GM21528 (cell line): ENCODE measurements at regions not wholly inside any gene's neighbourhood (a gene's known extent, or its start where the extent isn't known, plus 50 kb on each side); places are given as distances from the start of the nearest gene placed in this dataset.
"Not testable (repeated sequence)": the region's sequence is repeated elsewhere in the genome, so short reads cannot be mapped to it uniquely, and the experiment has no call there.

Source experiments
- ATAC-seq: cut with Tn5 transposase; IDR thresholded peaks from one replicate; pipeline ENCODE4 v1.9.1; 2021; ENCODE audit warnings: mild to moderate bottlenecking, moderate library complexity; ENCODE audit not compliant: unreplicated experiment, low FRiP score

- no peak for ATAC-seq
These were observed 577.4 kb upstream of the RORB start for GRCh38 chr9:73919712-73920111.

GRCh38 chr9:73923796-73924195, 573.3 kb upstream of the RORB start:
- ATAC-seq = no peak

GRCh38 chr9:73951147-73951546, 546.0 kb upstream of the RORB start:
- ATAC-seq = no peak

DNA sequence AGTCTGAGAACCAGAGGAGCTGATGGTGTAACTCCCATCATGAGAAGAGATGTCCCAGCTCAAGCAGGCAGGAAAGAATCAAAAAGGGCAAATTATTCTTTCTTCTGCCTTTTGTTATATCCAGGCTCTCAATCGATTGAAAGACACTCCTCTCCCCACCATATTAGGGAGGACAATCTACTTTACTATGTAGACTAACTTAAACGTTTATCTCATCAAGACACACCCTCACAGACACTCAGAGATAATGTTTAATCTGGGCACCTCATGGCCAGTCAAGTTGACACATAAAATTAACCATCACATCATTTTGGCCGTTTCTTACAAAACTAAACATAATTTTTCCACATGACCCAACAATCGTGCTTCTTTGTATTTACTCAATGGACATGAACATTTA, 534.3 kb upstream of the RORB start:
- ATAC-seq = no peak

DNA sequence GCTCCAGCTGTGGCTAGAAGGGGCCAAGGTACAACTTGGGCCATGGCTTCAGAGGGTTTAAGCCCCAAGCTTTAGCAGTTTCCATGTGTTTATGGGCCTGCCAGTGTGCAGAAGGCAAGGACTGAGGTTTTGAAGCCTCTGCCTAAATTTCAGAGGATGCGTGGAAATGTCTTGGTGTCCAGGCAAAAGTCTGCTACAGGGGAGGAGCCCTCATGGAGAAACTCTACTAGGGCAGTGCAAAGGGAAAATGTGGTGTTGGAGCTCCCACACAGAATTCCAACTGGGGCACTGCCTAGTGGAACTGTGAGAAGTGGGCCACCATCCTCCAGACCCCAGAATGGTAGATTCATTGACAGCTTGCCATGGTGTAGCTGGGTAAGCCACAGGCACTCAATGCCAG, 527.2 kb upstream of the RORB start:
- no peak for ATAC-seq

DNA sequence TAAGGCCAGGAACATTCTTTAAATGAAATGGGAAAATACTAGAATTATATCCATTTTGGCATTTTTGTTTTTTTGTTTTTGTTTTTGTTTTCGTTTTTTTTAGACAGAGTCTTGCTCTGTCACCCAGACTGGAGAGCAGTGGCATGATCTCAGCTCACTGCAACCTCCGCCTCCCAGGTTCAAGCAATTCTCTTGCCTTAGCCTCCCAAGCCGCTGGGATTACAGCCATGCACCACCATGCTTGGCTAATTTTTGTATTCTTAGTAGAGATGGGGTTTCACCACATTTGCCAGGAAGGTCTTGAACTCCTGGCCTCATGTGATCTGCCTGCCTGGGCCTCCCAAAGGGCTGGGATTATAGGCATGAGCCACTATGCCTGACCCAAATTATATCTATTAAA, 520.7 kb upstream of the RORB start:
- not testable (repeated sequence) for ATAC-seq

DNA sequence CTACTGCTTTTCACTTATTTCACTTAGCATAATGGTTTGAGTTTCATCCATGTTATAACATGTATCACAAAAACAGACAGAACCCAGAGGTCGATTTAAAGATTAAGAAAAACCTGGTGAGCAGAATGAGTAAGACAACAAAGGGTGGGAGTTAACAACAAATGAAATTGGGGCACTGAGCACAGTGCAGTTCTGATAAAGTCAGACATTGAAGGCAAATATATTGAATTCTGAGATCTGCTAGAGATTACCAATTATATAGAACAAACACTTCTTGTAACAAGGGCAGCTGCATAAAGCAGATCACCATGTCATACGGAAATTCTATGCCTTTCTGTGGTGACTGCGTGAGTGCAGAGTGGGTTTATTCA, 517.3 kb upstream of the RORB start:
- no peak for ATAC-seq

DNA sequence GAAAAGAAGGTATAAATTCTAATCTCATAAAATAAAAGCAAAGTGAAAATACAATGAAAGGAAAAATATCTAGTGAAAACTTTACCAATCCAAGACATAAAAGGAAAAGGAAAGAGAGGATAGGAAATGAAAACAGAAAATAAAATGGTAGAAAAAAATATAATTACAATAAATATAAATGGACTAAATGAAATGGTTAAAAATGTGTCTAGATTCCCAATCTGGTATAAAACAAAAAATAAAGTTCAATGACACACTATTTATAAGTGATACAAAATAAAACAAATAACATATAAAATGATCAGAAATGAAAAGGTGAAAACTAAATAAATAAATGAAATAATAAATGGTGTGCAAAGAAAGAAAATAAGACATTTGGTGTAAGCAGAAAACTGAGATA, 516.4 kb upstream of the RORB start:
- ATAC-seq = no peak

- ATAC-seq = no peak
These were observed 515.7 kb upstream of the RORB start for GRCh38 chr9:73981405-73981804.

GRCh38 chr9:73995836-73996235, 501.3 kb upstream of the RORB start:
- ATAC-seq = no peak

DNA sequence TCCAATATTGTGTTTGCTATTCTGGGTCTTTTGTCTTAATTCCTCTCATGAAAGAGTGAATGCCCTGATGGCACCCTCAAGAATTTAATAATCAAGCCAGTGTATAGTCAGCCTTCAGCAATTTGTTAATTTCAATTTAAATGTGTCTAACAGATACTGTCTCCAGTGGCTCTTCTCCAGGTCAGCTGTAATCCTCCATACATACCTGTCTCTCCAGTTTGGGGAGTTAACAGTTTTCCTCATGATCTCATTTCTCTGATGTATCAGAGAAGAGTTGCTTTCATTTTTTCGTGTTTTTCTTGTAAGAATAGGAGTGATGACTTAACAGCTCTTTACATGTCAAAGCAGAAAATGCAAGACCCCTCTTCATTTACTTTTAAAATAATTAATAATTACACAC, 500.3 kb upstream of the RORB start:
- no peak for ATAC-seq

DNA sequence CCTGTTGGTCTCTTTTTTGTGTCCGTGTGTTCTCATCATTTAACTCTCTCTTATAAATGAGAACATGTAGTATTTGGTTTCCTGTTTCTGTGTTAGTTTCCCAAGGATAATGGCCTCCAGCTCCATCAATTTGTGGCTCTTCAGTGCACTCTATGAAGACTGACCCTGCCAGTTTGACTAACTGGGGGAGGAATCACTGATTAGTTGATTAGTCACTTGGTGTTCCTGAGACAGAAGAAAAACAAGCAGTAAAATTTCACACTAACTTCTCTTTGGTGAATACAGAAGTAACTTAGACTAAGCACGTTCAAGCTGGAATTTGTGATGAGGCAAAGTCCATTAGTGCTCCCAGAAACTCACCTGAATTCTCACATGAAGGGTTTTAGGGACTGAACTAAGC, 495.8 kb upstream of the RORB start:
- no peak for ATAC-seq

- ATAC-seq = no peak
These were observed 490.2 kb upstream of the RORB start for GRCh38 chr9:74006935-74007334.

DNA sequence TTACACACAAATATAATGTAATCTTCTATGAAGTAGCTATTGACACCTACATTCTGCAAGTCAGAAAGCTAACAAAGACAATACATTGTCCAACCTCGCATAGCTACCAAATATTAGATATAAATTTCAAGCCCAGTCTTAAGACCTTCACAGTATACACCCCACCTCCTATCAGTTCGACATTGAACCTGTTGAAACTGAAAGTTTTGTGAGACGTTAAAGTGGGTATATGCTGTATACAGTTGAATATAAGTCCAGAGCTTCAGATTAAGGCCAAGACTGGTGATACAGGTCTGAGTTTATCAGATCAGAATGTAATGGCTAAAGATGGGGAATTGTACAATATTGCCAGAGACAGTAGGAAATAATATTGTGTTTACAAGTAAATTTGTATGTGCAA, 489.3 kb upstream of the RORB start:
- ATAC-seq = no peak

DNA sequence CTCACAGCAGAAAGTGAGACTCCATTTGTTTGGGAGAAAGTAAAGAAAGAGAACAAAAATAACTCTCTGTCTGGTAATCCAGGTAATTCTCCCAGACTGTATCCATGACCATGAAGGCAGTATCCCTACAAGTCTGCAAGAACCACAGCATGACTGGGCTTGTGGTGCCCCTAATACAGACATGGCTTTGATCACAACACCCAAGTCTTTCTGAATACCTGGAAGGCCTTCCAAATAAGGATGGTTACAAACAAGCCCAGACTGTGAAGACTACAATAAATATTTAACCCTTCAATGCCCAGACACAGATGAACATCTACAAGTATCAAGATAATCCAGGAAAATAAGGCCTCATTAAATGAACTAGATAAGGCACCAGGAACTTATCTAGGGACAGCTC, 481.1 kb upstream of the RORB start:
- ATAC-seq = no peak

GRCh38 chr9:74025402-74025925, 471.7 kb upstream of the RORB start:
- ATAC-seq = no peak

DNA sequence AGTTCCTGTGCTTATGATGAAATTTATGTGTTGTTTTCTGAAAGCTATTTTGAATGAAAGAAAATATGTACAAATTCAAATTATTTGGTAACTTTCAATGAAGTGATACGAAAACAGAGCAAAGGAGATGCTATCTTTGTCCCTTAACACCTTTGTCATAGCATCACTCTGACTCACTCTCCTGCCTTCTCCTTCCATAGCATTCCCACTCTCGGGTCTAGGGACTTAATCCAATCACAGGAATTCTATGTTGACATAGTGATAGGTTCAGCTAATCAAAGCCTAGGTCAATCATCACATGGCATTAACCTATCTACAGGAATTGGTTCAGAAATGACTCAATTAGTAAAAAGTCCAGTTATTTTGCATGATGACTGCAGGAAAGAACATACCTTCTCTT, 464.7 kb upstream of the RORB start:
- ATAC-seq = no peak

DNA sequence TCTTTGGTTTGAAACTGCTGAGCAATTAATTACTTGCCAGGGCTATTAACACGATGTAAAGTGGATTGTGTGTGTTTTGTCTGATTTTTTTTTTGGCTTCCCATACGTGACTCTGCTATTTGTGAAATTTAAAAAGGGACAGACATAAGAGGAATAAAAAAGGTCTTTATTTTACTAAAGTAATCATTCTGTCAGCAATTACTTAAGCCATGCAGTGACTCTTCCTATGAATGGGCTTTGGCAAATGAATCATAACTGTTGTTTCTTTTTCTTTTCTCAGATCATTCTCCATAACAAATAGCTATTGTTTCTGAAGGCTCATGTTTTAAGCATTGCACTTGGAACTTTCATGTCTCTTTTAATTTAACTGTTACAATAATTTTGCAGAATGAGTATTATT, 461.3 kb upstream of the RORB start:
- no peak for ATAC-seq

GRCh38 chr9:74036549-74037231, 460.4 kb upstream of the RORB start:
- no peak for ATAC-seq

DNA sequence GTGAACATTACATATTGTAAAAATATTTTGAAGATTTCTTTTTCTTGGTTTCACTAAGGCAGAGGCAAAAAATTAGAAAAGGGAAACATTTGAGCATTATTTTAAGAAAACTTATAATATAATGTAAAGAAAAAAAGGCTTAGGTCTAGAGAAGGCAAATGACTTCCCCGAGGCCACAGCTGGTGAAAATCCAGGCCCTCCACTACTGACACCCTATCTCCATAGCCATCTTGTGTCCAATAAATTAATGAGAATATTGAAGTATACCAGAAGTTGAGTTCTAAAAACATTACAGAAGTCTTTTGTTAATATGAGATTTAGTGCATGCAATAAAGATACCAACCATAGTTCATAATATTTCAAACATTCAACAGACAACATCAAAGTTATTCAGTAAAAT, 459.9 kb upstream of the RORB start:
- no peak for ATAC-seq

GRCh38 chr9:74041588-74041987, 455.5 kb upstream of the RORB start:
- no peak for ATAC-seq

GRCh38 chr9:74044844-74045243, 452.3 kb upstream of the RORB start:
- no peak for ATAC-seq

DNA sequence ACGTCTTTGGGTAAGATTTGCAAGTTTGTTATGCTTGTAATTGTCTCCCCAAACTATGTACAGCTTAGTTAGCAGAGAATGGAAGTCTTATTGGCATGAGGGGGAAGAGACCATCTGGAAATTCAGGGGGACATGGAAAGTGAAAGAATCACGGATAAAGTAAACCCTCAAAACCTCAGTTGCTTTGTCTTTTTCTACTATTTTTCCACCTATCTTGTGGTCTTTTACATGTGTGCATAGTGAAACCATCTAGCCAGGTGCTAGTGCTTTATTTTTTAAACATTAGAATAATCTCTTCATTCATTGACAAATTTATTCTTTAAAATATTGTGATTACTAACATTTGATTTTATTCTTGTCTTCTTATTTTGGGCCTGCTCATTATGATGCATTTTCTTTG, 441.1 kb upstream of the RORB start:
- ATAC-seq = no peak
